Activated B cell treated with CpG ODN at 0.5 μM for 24 hours (primary cell): ENCODE measurements at regions not wholly inside any gene's neighbourhood (a gene's known extent, or its start where the extent isn't known, plus 50 kb on each side); places are given as distances from the start of the nearest gene placed in this dataset.

Source experiments
- ATAC-seq: fragments of 200-7000 bp; cut with Tn5 transposase; one replicate; pipeline ENCODE4 v1.10.0; 2021; ENCODE audit warnings: low read depth, mild to moderate bottlenecking, moderate library complexity
- CTCF ChIA-PET: fragments of 350-600 bp; sonication (Branson Sonifier 250); formaldehyde crosslinking; loops from one replicate; lab custom pipeline; 2021; ENCODE audit warnings: antibody characterized with exemption; lab: Charles Lee
- POLR2A ChIA-PET: fragments of 350-600 bp; sonication (Branson Sonifier 250); formaldehyde crosslinking; loops from one replicate; lab custom pipeline; 2021; ENCODE audit warnings: antibody characterized with exemption; lab: Charles Lee
- DNase-seq: peaks from one replicate; pipeline ENCODE4 v3.0.0; 2022
- H3K27ac Mint-ChIP-seq: one replicate; pipeline ENCODE4 v1.8.0; 2020; ENCODE audit warnings: mixed read lengths
- H3K27me3 Mint-ChIP-seq: one replicate; pipeline ENCODE4 v1.8.0; 2021; ENCODE audit warnings: mixed read lengths
- H3K36me3 Mint-ChIP-seq: one replicate; pipeline ENCODE4 v1.8.0; 2021; ENCODE audit warnings: low read depth, mixed read lengths
- H3K4me1 Mint-ChIP-seq: one replicate; pipeline ENCODE4 v1.8.0; 2021; ENCODE audit warnings: mixed read lengths
- H3K4me3 Mint-ChIP-seq: one replicate; pipeline ENCODE4 v1.8.0; 2020; ENCODE audit warnings: mild to moderate bottlenecking, mixed read lengths
- H3K9me3 Mint-ChIP-seq: one replicate; pipeline ENCODE4 v1.8.0; 2020; ENCODE audit warnings: mixed read lengths
- CTCF ChIP-seq: fragments of 200-600 bp; IDR thresholded peaks from one replicate; pipeline ENCODE4 v1.8.0; 2022; ENCODE audit warnings: antibody characterized with exemption, mild to moderate bottlenecking
- intact Hi-C: fragments of 100-400 bp; cut with micrococcal nuclease; formaldehyde crosslinking; loops from one replicate; pipeline ENCODE4 v1.15.1; 2024

DNA sequence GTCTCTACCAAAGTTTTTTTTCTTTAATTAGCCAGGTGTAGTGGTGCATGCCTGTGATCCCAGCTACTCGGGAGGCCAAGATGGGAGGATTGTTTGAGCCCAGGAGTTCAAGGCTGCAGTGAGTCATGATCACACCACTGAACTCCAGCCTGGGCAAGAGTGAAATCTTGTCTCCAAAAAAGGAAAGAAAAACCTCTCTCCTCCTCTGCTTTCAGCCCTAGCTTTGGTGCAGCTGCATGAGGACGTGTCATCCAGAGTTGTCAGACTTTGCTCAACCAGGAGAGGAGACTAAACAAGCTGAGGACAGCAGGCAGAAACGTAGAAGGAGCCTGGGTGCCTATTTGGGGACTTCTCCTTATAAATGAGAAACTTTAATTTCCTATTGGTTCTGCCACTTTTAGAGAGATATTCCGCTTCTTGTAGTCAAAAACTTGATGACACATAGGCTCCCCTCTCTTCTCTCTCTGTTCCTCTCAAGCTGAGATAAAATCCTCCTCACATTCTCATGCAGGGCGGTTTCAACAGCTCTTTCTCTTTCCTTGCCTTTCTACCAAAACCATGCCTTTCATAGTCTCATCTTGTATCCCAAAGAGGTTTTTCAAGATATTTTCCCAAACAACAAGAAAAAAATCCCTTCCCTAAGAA, 205.4 kb downstream of the ARHGAP12 start:
- CTCF ChIA-PET: no interaction called here
- no peak for TF ChIP-seq CTCF
- DNase-seq: no peak
- Mint-ChIP-seq H3K27me3 (peaks cover 1% of the 10 kb centered on the region), H3K4me1 (no peaks in the 10 kb centered on the region), H3K36me3 (no peaks in the 10 kb centered on the region), H3K4me3 (no peak overlapping the region), H3K27ac (no peak overlapping the region), H3K9me3 (no peaks in the 10 kb centered on the region)
- no peak for ATAC-seq
- POLR2A ChIA-PET: no interaction called here
- intact Hi-C loops: no loop called here

- POLR2A ChIA-PET: no interaction called here
- Mint-ChIP-seq H3K4me3 (no peak overlapping the region), H3K27me3 (no peaks in the 10 kb centered on the region), H3K9me3 (no peaks in the 10 kb centered on the region), H3K36me3 (no peaks in the 10 kb centered on the region), H3K4me1 (no peaks in the 10 kb centered on the region), H3K27ac (no peak overlapping the region)
- intact Hi-C loops: no loop called here
- ATAC-seq (no peak), DNase-seq (no peak)
- CTCF ChIA-PET: no interaction called here
- no peak for TF ChIP-seq CTCF
These were observed 207.5 kb downstream of the ARHGAP12 start for GRCh38 chr10:31721096-31721495.

- CTCF ChIA-PET: no interaction called here
These were observed 208.1 kb downstream of the ARHGAP12 start for GRCh38 chr10:31720546-31720945.

GRCh38 chr10:31709476-31709875, 219.2 kb downstream of the ARHGAP12 start:
- Mint-ChIP-seq H3K4me3 (no peak overlapping the region), H3K27ac (no peak overlapping the region), H3K27me3 (no peaks in the 10 kb centered on the region), H3K36me3 (no peaks in the 10 kb centered on the region), H3K9me3 (peaks cover 14% of the 10 kb centered on the region), H3K4me1 (peaks cover 33% of the 10 kb centered on the region)
- TF ChIP-seq CTCF: no peak
- DNase-seq (no peak), ATAC-seq (no peak)
- ChIA-PET POLR2A (interaction anchor here (1.4 kb wide), 1 partner anchor 50 kb away, joined by 3 read pairs; no protein-coding TSS in a partner anchor), CTCF (no interaction called here)
- intact Hi-C loops: loop anchor here (5.0 to 10.0 kb wide), 2 partner anchors 107 to 575 kb away; no protein-coding TSS in a partner anchor

More at GRCh38 chr10:31720546-31720945, 208.1 kb downstream of the ARHGAP12 start:
- no peak for DNase-seq
- no peak for ATAC-seq
- Mint-ChIP-seq H3K36me3 (no peaks in the 10 kb centered on the region), H3K9me3 (no peaks in the 10 kb centered on the region), H3K4me3 (no peak overlapping the region), H3K27ac (no peak overlapping the region), H3K4me1 (peaks cover 5% of the 10 kb centered on the region), H3K27me3 (no peaks in the 10 kb centered on the region)
- TF ChIP-seq CTCF: no peak
- intact Hi-C loops: no loop called here
- POLR2A ChIA-PET: no interaction called here

GRCh38 chr10:31709028-31709427, 219.6 kb downstream of the ARHGAP12 start:
- ChIA-PET CTCF (no interaction called here), POLR2A (interaction anchor here (1.4 kb wide), 1 partner anchor 51 kb away, joined by 3 read pairs; no protein-coding TSS in a partner anchor)
- H3K27ac Mint-ChIP-seq: no peak overlapping the region
- intact Hi-C loops: loop anchor here (5.0 to 10.0 kb wide), 2 partner anchors 107 to 574 kb away; no protein-coding TSS in a partner anchor
- no peaks in the 10 kb centered on the region for H3K36me3 Mint-ChIP-seq
- DNase-seq (no peak), ATAC-seq (no peak)
- no peak for TF ChIP-seq CTCF
- H3K27me3 Mint-ChIP-seq: no peaks in the 10 kb centered on the region
- peaks cover 33% of the 10 kb centered on the region for H3K4me1 Mint-ChIP-seq
- H3K9me3 Mint-ChIP-seq: peaks cover 14% of the 10 kb centered on the region
- no peak overlapping the region for H3K4me3 Mint-ChIP-seq
